ENCODE measurements at regions not wholly inside any gene's neighbourhood (a gene's known extent, or its start where the extent isn't known, plus 50 kb on each side); places are given as distances from the start of the nearest gene placed in this dataset.
A peak's percentile ranks its signal among the peaks of the same experiment; 100 is the strongest.

DNA sequence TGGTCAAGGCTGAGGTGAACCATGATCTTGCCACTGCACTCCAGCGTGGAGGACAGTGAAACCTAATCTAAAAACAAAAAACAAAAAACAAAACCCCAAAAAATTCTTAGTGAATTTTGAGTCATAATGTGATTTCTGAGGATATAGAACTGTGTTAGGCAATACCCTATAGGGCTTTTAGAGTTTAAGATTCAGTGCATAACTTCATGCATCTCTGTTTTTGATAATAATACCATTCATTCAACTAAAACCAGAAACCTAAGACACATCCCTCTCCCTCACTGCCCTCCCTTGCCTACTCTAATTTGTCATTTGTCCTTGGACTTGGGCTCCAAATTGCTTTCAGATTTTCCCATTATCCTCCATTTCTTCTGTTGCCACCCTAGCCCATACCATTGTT lies 405.7 kb upstream of the EDIL3 start:
- no peak overlapping the region for H2BK12ac ChIP-seq (ENCODE audit: insufficient read length, low read depth, low read length)
- DNase-seq, result no peak
- WGBS (ENCODE audit: extremely low coverage, insufficient read length, low lambda C conversion rate), result no CpG with 5 or more reads among the region's 1 CpG
- no peaks in the 10 kb centered on the region for H4K20me1 ChIP-seq (ENCODE audit: control insufficient read depth, insufficient read depth, insufficient read length)
- H3T11ph ChIP-seq (ENCODE audit: low read length), result no peak overlapping the region
- Mint-ChIP-seq H3K27ac (peak overlapping the region in 1 of 3 experiments; percentile 70; a peak in 1 of 7 replicates), H3K27me3 (ENCODE audit: low read depth) (no peaks in the 10 kb centered on the region), H3K4me3 (no peak overlapping the region), H3K4me1 (no peaks in the 10 kb centered on the region), H3K36me3 (ENCODE audit: insufficient read depth in 1 of 3, low read depth in 3 of 3) (peaks cover 0 to 5% (median 0%) of the 10 kb centered on the region in 3 experiments; a peak in 3 of 7 replicates), H3K9me3 (peaks cover 0 to 6% of the 10 kb centered on the region in 2 experiments; a peak in 2 of 5 replicates)
- no peak for TF ChIP-seq CTCF (conservative IDR thresholded peaks at IDR 0.05)
- H2AFZ ChIP-seq (ENCODE audit: low read length), result no peak overlapping the region
- H3K4ac ChIP-seq (ENCODE audit: low read depth, low read length), result no peak overlapping the region
- no peaks in the 10 kb centered on the region for H3K27me3 ChIP-seq (ENCODE audit: insufficient read depth, low read length)
- no peak overlapping the region for H3K14ac ChIP-seq (ENCODE audit: insufficient read depth, low read length)
- no peak overlapping the region for H3K56ac ChIP-seq (ENCODE audit: insufficient read length, low read depth, low read length)
- no peak overlapping the region for H2BK120ac ChIP-seq (ENCODE audit: low read depth, low read length, poor library complexity, severe bottlenecking)
- no peak overlapping the region for H4K8ac ChIP-seq (replicated peaks; ENCODE audit: insufficient read length, low read depth, low read length)
- no peak overlapping the region for H4K5ac ChIP-seq (ENCODE audit: insufficient read length, low read depth, low read length)
- no peaks in the 10 kb centered on the region for H3K9me3 ChIP-seq (ENCODE audit: control insufficient read depth, low read depth, low read length)
- H4K91ac ChIP-seq (ENCODE audit: insufficient read length, low read depth, low read length), result no peak overlapping the region
- no peak overlapping the region for H2BK20ac ChIP-seq (ENCODE audit: low read depth, low read length, poor library complexity, severe bottlenecking)
- H3K23me2 ChIP-seq (ENCODE audit: insufficient read length, low read depth, low read length, poor library complexity, severe bottlenecking), result no peaks in the 10 kb centered on the region
- no peak overlapping the region for H2BK15ac ChIP-seq (ENCODE audit: low read depth, low read length)
- H3K4me1 ChIP-seq (ENCODE audit: insufficient read depth, low read length), result no peaks in the 10 kb centered on the region
- H3K27ac ChIP-seq (ENCODE audit: insufficient read length, low read depth, low read length), result no peak overlapping the region
- H3K79me1 ChIP-seq (ENCODE audit: insufficient read depth, low read depth, low read length, poor library complexity, severe bottlenecking), result no peaks in the 10 kb centered on the region
- H3K9ac ChIP-seq (ENCODE audit: extremely low read depth, insufficient read length, low read length), result no peak overlapping the region
- H3K23ac ChIP-seq (ENCODE audit: insufficient read length, low read depth, low read length), result no peak overlapping the region
- no peak overlapping the region for H2BK5ac ChIP-seq (ENCODE audit: insufficient read length, low read length)
- no peaks in the 10 kb centered on the region for H3K79me2 ChIP-seq (ENCODE audit: insufficient read depth, low read length)
- H3K18ac ChIP-seq (ENCODE audit: insufficient read length, low read depth, low read length), result no peak overlapping the region
- no peak overlapping the region for H2AK5ac ChIP-seq (ENCODE audit: insufficient read length, low read length)
- H3K4me2 ChIP-seq (ENCODE audit: insufficient read depth, insufficient read length, low read length), result no peak overlapping the region
